OCI-LY3 (cell line): ENCODE measurements at regions not wholly inside any gene's neighbourhood (a gene's known extent, or its start where the extent isn't known, plus 50 kb on each side); places are given as distances from the start of the nearest gene placed in this dataset.
A peak's percentile ranks its signal among the peaks of the same experiment; 100 is the strongest.

Experiments
- H2AFZ ChIP-seq: fragments of 200-600, 300-600 bp; shearing (Covaris generic); 2 replicates; pipeline ENCODE4 v1.6.0; 2014; ENCODE audit warnings: antibody characterized with exemption, low read depth, low read length
- H3K27ac ChIP-seq: fragments of 200-600, 300-600 bp; sonication (generic); 2 replicates; pipeline ENCODE4 v1.5.1; 2014; ENCODE audit warnings: mild to moderate bottlenecking, low read length, moderate library complexity, mixed read lengths
- H3K27me3 ChIP-seq: fragments of 200-600, 300-600 bp; sonication (generic); 2 replicates; pipeline ENCODE4 v1.6.1; 2014; ENCODE audit warnings: low read depth, low read length, mixed read lengths
- H3K36me3 ChIP-seq: fragments of 200-600, 300-600 bp; sonication (generic); replicated peaks from 2 replicates; pipeline ENCODE3; 2014; ENCODE audit warnings: low read depth, low read length, mixed read lengths
- H3K4me1 ChIP-seq: fragments of 300-600, 200-600 bp; sonication (generic); 2 replicates; pipeline ENCODE4 v1.6.1; 2014; ENCODE audit warnings: low read length, mixed read lengths
- H3K4me2 ChIP-seq: fragments of 200-600, 300-600 bp; sonication (generic); 2 replicates; pipeline ENCODE4 v1.6.1; 2014; ENCODE audit warnings: low read length, mixed read lengths
- H3K4me3 ChIP-seq: fragments of 300-600, 200-600 bp; sonication (generic); 2 replicates; pipeline ENCODE4 v1.5.1; 2014; ENCODE audit warnings: antibody characterized with exemption, mild to moderate bottlenecking, low read length, moderate library complexity
- H3K79me2 ChIP-seq: fragments of 300-600, 200-600 bp; shearing (Covaris generic); 2 replicates; pipeline ENCODE4 v1.6.1; 2014; ENCODE audit warnings: mild to moderate bottlenecking, low read length, mixed read lengths
- H3K9ac ChIP-seq: fragments of 300-600, 200-600 bp; shearing (Covaris generic); 2 replicates; pipeline ENCODE4 v1.6.0; 2014; ENCODE audit warnings: mild to moderate bottlenecking, low read length, moderate library complexity
- H3K9me3 ChIP-seq: fragments of 200-600, 300-600 bp; shearing (Covaris generic); 2 replicates; pipeline ENCODE4 v1.6.1; 2014; ENCODE audit warnings: low read length, mixed read lengths; ENCODE audit not compliant: insufficient read depth
- H4K20me1 ChIP-seq: fragments of 200-600, 300-600 bp; sonication (generic); 2 replicates; pipeline ENCODE4 v1.6.1; 2016; ENCODE audit warnings: low read length, mixed read lengths; ENCODE audit not compliant: insufficient read depth
- EZH2phosphoT487 ChIP-seq: fragments of 200-600 bp; shearing (Covaris generic); IDR thresholded peaks from 2 replicates; pipeline ENCODE4 v1.6.1; 2018; ENCODE audit warnings: antibody characterized with exemption, mixed run types, low read depth
- TF ChIP-seq, protein P1 (sequence below): fragments of 200-600, 300-600 bp; sonication (generic); IDR thresholded peaks from 2 replicates; pipeline ENCODE4 v1.5.1; 2014; ENCODE audit warnings: antibody characterized with exemption, low read length, low read depth

DNA sequence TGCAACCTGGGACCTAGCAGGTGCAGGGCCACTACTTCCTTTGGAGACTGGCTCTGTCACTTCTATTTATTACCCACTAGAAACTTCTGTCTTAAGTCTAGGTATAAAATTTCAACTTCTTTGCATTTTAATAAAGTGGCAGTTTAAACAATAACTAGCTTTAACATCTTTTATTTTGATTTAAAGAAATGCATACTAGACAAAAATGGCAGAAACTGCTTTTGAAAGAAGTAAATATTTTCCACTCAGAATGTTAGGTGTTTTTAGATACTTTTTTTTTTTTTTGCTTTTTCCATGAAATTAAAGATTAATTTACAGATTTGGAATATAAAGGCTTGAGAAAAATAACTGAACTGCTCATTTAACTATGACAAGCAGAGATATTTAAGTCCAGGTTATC is 1477.6 kb downstream of the KCNT2 start:
- Histone ChIP-seq H3K27ac (no peak overlapping the region), H3K9ac (no peak overlapping the region), H2AFZ (no peak overlapping the region), H3K9me3 (0 out of 2 replicates have a peak, but pooled peaks cover 3% of the 10 kb centered on the region), H3K4me1 (no peaks in the 10 kb centered on the region), H4K20me1 (no peaks in the 10 kb centered on the region), H3K4me2 (no peak overlapping the region), H3K27me3 (no peaks in the 10 kb centered on the region), H3K79me2 (no peaks in the 10 kb centered on the region), H3K4me3 (no peak overlapping the region), H3K36me3 (no peaks in the 10 kb centered on the region)
- TF ChIP-seq, protein P1, sequence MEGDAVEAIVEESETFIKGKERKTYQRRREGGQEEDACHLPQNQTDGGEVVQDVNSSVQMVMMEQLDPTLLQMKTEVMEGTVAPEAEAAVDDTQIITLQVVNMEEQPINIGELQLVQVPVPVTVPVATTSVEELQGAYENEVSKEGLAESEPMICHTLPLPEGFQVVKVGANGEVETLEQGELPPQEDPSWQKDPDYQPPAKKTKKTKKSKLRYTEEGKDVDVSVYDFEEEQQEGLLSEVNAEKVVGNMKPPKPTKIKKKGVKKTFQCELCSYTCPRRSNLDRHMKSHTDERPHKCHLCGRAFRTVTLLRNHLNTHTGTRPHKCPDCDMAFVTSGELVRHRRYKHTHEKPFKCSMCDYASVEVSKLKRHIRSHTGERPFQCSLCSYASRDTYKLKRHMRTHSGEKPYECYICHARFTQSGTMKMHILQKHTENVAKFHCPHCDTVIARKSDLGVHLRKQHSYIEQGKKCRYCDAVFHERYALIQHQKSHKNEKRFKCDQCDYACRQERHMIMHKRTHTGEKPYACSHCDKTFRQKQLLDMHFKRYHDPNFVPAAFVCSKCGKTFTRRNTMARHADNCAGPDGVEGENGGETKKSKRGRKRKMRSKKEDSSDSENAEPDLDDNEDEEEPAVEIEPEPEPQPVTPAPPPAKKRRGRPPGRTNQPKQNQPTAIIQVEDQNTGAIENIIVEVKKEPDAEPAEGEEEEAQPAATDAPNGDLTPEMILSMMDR = no peak
- TF ChIP-seq EZH2phosphoT487 = no peak

- Histone ChIP-seq H3K9ac (no peak overlapping the region), H3K27ac (no peak overlapping the region), H3K4me2 (no peak overlapping the region), H3K27me3 (no peaks in the 10 kb centered on the region), H3K4me1 (peaks cover 5% of the 10 kb centered on the region; the same call in 1 of the 2 replicates), H3K4me3 (no peak overlapping the region), H4K20me1 (no peaks in the 10 kb centered on the region), H2AFZ (no peak overlapping the region), H3K9me3 (no peaks in the 10 kb centered on the region), H3K79me2 (no peaks in the 10 kb centered on the region), H3K36me3 (no peaks in the 10 kb centered on the region)
- no peak for TF ChIP-seq EZH2phosphoT487
- TF ChIP-seq, protein P1 = no peak
These were observed 1485.7 kb downstream of the KCNT2 start for GRCh38 chr1:195122497-195122896.

GRCh38 chr1:195113471-195113870 is 1494.8 kb downstream of the KCNT2 start:
- no peaks in the 10 kb centered on the region for H3K27me3 ChIP-seq
- H3K4me3 ChIP-seq = no peak overlapping the region
- H3K27ac ChIP-seq = no peak overlapping the region
- H2AFZ ChIP-seq = no peak overlapping the region
- H3K9ac ChIP-seq = no peak overlapping the region
- no peak overlapping the region for H3K4me2 ChIP-seq
- H3K4me1 ChIP-seq = no peaks in the 10 kb centered on the region
- no peaks in the 10 kb centered on the region for H3K36me3 ChIP-seq
- TF ChIP-seq, protein P1 = no peak
- TF ChIP-seq EZH2phosphoT487 = no peak
- H3K79me2 ChIP-seq = no peaks in the 10 kb centered on the region
- H3K9me3 ChIP-seq = no peaks in the 10 kb centered on the region
- no peaks in the 10 kb centered on the region for H4K20me1 ChIP-seq

DNA sequence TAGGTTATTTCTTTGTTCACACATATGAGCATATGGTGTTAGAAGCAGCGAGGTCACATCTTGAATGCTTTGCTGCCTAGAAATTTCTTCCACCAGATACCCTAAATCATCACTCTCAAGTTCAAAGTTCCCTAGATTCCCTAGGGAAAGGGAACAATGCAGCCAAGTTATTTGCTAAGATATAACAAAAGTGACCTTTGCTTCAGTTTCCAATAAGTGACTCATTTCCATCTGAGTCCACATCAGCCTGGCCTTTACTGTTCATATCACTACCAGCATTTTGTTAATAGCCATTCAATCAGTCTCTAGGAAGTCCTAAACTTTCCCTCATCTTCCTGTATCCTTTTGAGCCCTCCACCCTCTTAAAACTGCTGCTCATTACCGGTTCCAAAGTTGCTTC is 1502.5 kb downstream of the KCNT2 start:
- Histone ChIP-seq H3K9me3 (no peaks in the 10 kb centered on the region), H3K4me3 (no peak overlapping the region), H3K9ac (no peak overlapping the region), H2AFZ (no peak overlapping the region), H3K79me2 (no peaks in the 10 kb centered on the region), H3K36me3 (no peaks in the 10 kb centered on the region), H4K20me1 (no peaks in the 10 kb centered on the region), H3K27ac (no peak overlapping the region), H3K4me2 (no peak overlapping the region), H3K4me1 (no peaks in the 10 kb centered on the region), H3K27me3 (no peaks in the 10 kb centered on the region)
- no peak for TF ChIP-seq EZH2phosphoT487

- TF ChIP-seq, protein P1 = peak; percentile 37
- no peak for TF ChIP-seq EZH2phosphoT487
- Histone ChIP-seq H4K20me1 (no peaks in the 10 kb centered on the region), H3K27ac (no peak overlapping the region), H3K36me3 (no peaks in the 10 kb centered on the region), H3K4me2 (no peak overlapping the region), H3K9ac (no peak overlapping the region), H3K9me3 (no peaks in the 10 kb centered on the region), H3K4me1 (no peaks in the 10 kb centered on the region), H3K79me2 (no peaks in the 10 kb centered on the region), H2AFZ (no peak overlapping the region), H3K27me3 (no peaks in the 10 kb centered on the region), H3K4me3 (no peak overlapping the region)
These were observed 1503.0 kb downstream of the KCNT2 start for GRCh38 chr1:195105281-195105680.
